GM23338 (cell line): ENCODE measurements at regions not wholly inside any gene's neighbourhood (a gene's known extent, or its start where the extent isn't known, plus 50 kb on each side); places are given as distances from the start of the nearest gene placed in this dataset.
A peak's percentile ranks its signal among the peaks of the same experiment; 100 is the strongest.

Experiments
- CTCF ChIP-seq, 2 experiments: fragments of 200-600 bp in 1 of 2; sonication (generic) in 1 of 2; conservative IDR thresholded peaks; 2 replicates each; pipeline versions ENCODE4 v1.5.1 to v1.6.1; 2016 to 2017; ENCODE audit warnings: antibody characterized with exemption in 2 of 2, low read depth in 2 of 2, mild to moderate bottlenecking in 2 of 2, moderate library complexity in 1 of 2
- REST ChIP-seq: IDR thresholded peaks from one replicate; pipeline ENCODE4 v1.6.1; 2018; ENCODE audit warnings: antibody characterized with exemption; ENCODE audit not compliant: unreplicated experiment

GRCh38 chr20:1802385-1803060, 92.7 kb upstream of the SIRPA start:
- peak; percentile 68 to 86 for TF ChIP-seq CTCF (conservative IDR thresholded peaks at IDR 0.05; ENCODE audit: low read depth in 2 of 2)
- TF ChIP-seq REST = no peak
